Ishikawa (cell line): ENCODE measurements at regions not wholly inside any gene's neighbourhood (a gene's known extent, or its start where the extent isn't known, plus 50 kb on each side); places are given as distances from the start of the nearest gene placed in this dataset.

Experiments used
- CEBPB ChIP-seq: IDR thresholded peaks from 2 replicates; pipeline ENCODE4 v1.6.1; 2012
- CREB1 ChIP-seq: IDR thresholded peaks from 2 replicates; pipeline ENCODE4 v1.6.1; 2012; ENCODE audit warnings: low read depth
- EGR1 ChIP-seq: IDR thresholded peaks from 2 replicates; pipeline ENCODE4 v1.6.1; 2012
- EP300 ChIP-seq: IDR thresholded peaks from 2 replicates; pipeline ENCODE4 v1.6.1; 2012; ENCODE audit warnings: borderline replicate concordance
- FOXM1 ChIP-seq: IDR thresholded peaks from 2 replicates; pipeline ENCODE4 v1.6.1; 2012; ENCODE audit warnings: low read depth, borderline replicate concordance
- NFIC ChIP-seq: IDR thresholded peaks from 2 replicates; pipeline ENCODE4 v1.6.1; 2012
- RAD21 ChIP-seq: IDR thresholded peaks from 2 replicates; pipeline ENCODE4 v1.6.1; 2012; ENCODE audit warnings: low read depth
- TAF1 ChIP-seq: IDR thresholded peaks from 2 replicates; pipeline ENCODE4 v1.6.1; 2012; ENCODE audit warnings: low read depth, mild to moderate bottlenecking
- TCF12 ChIP-seq: IDR thresholded peaks from 2 replicates; pipeline ENCODE4 v1.6.1; 2012; ENCODE audit warnings: low read depth
- TEAD4 ChIP-seq: IDR thresholded peaks from 2 replicates; pipeline ENCODE4 v1.6.1; 2012
- YY1 ChIP-seq: IDR thresholded peaks from 2 replicates; pipeline ENCODE4 v1.6.1; 2012; ENCODE audit warnings: low read depth
- ZBTB7A ChIP-seq: IDR thresholded peaks from 2 replicates; pipeline ENCODE4 v1.6.1; 2012; ENCODE audit warnings: low read depth
- TF ChIP-seq, protein P1 (sequence below): IDR thresholded peaks from 2 replicates; pipeline ENCODE4 v1.6.1; 2012
- TF ChIP-seq, protein P2 (sequence below): IDR thresholded peaks from 2 replicates; pipeline ENCODE4 v1.6.1; 2012; ENCODE audit warnings: low read depth, mild to moderate bottlenecking
- TF ChIP-seq, protein P3 (sequence below): IDR thresholded peaks from 2 replicates; pipeline ENCODE4 v1.6.1; 2012

DNA sequence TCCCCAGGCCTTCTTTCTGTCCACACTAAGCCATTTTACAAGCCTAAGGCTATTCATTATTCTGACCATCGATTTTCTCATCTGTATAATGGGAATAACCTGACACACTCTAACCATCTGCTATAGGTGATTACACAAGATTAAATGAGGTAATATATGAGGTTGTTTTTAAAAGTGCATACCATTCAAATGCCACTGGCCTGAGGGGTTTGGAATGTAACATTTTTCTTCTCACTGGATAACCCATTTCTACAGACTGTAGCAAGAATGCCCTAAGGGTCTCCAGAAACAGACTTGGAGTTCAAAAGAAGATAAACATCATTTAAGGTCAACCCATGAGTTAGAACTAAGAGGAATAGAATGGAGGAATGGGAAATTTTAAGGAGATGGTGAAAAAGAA lies 111.7 kb upstream of the SETBP1 start:
- TF ChIP-seq TAF1 (no peak), FOXM1 (no peak), CEBPB (no peak), EGR1 (no peak), RAD21 (no peak), TCF12 (no peak), YY1 (no peak)
- TF ChIP-seq, protein P1, sequence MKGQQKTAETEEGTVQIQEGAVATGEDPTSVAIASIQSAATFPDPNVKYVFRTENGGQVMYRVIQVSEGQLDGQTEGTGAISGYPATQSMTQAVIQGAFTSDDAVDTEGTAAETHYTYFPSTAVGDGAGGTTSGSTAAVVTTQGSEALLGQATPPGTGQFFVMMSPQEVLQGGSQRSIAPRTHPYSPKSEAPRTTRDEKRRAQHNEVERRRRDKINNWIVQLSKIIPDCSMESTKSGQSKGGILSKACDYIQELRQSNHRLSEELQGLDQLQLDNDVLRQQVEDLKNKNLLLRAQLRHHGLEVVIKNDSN, result no peak
- TF ChIP-seq, protein P2, sequence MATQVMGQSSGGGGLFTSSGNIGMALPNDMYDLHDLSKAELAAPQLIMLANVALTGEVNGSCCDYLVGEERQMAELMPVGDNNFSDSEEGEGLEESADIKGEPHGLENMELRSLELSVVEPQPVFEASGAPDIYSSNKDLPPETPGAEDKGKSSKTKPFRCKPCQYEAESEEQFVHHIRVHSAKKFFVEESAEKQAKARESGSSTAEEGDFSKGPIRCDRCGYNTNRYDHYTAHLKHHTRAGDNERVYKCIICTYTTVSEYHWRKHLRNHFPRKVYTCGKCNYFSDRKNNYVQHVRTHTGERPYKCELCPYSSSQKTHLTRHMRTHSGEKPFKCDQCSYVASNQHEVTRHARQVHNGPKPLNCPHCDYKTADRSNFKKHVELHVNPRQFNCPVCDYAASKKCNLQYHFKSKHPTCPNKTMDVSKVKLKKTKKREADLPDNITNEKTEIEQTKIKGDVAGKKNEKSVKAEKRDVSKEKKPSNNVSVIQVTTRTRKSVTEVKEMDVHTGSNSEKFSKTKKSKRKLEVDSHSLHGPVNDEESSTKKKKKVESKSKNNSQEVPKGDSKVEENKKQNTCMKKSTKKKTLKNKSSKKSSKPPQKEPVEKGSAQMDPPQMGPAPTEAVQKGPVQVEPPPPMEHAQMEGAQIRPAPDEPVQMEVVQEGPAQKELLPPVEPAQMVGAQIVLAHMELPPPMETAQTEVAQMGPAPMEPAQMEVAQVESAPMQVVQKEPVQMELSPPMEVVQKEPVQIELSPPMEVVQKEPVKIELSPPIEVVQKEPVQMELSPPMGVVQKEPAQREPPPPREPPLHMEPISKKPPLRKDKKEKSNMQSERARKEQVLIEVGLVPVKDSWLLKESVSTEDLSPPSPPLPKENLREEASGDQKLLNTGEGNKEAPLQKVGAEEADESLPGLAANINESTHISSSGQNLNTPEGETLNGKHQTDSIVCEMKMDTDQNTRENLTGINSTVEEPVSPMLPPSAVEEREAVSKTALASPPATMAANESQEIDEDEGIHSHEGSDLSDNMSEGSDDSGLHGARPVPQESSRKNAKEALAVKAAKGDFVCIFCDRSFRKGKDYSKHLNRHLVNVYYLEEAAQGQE, result no peak
- TF ChIP-seq, protein P3, sequence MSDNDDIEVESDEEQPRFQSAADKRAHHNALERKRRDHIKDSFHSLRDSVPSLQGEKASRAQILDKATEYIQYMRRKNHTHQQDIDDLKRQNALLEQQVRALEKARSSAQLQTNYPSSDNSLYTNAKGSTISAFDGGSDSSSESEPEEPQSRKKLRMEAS, result no peak

DNA sequence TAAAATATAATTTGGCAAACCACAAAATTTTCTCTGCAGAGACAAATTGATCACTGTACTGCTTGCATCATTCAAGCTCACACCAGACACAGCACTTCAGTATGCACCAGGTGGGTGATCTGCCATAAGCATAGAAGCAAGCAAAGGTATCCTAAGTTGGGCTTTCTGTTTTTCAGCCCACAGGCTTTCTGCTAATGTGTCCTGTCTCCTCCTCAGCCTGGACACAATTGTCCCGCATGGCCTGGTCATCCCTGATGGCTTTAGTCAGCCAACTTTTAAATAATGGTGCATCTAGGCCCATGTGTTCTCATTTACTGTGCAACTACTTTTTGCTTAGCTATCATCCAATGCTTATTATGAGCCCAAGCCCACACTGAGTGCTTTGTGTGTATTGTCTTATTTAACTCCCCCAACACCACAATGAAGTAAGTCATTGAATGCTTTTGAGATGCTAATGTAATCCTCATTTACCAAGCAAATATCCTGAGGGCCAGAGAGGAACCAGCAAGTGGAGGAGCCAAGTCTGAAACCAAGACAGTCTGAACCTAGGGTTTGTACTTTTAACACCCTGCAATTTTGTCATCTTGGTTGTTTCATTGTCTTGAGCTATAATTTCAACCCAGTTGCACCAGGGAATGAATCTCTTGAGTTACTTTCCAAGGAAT lies 111.2 kb upstream of the SETBP1 start:
- TF ChIP-seq FOXM1 (no peak), TEAD4 (no peak), EGR1 (no peak), EP300 (no peak), NFIC (no peak), TCF12 (no peak), YY1 (no peak), RAD21 (no peak), CEBPB (no peak), ZBTB7A (no peak), CREB1 (no peak), TAF1 (no peak)
- TF ChIP-seq, protein P2, result no peak
- TF ChIP-seq, protein P3, result no peak
- TF ChIP-seq, protein P1, result no peak

DNA sequence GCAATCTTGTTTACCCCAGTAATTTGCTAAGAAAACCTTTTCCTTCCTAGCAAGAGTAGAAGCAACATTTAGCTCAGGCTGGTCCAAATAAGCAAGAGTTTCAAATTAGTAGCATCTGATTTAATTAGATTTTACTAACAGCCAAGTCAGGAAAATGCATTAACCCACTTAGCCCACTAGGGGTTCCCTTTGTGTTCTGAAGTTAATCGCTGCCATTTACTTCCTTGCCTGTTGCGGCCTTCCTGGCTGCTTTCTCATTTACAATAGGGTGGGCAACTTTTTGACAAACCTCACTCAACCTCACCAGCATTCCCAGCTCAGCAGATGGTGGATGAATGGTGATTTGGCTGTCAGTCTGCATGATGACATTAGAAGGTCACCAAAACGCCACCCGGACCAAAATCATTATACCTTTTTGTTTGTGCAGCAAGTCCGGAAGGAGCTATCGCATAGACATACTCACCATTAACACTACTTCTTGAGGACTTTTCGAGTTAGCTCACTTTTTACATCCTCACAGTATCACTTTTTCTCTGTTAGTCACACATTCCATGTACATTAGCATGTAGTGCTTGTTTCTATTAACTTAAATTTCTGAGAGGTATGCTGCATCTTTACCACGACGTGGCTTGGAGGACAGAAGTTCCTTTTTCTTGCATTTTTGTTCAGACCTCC lies 101.5 kb upstream of the SETBP1 start:
- TF ChIP-seq RAD21, result peak; percentile 78
- TF ChIP-seq, protein P2, result no peak
- no peak for TF ChIP-seq TAF1
- TF ChIP-seq CEBPB, result no peak
- no peak for TF ChIP-seq YY1

DNA sequence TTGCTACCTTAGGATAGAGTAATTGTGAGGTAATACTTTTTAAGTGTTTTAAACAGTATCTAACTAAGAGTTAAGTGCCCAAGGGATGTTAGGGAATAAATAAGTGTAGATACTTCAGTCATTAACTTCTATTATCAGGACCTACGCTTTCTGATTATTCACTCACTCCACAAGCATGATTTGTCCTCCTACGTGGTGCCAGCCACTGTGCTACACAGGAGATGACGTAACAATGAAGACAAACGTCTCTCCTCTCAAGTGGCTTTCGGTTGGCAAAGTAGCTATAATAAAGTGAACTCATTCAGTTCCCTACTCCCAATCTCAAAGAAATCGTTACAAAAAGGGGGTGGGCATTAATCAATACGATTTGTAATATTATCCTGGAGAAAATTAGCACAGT lies 100.9 kb upstream of the SETBP1 start:
- TF ChIP-seq NFIC (no peak), RAD21 (no peak), CEBPB (no peak), TAF1 (no peak), CREB1 (no peak), EP300 (no peak), TCF12 (no peak), ZBTB7A (no peak), EGR1 (no peak), YY1 (no peak), TEAD4 (no peak), FOXM1 (no peak)
- TF ChIP-seq, protein P1, result no peak
- TF ChIP-seq, protein P3, result no peak
- TF ChIP-seq, protein P2, result no peak
